ENCODE measurements at regions not wholly inside any gene's neighbourhood (a gene's known extent, or its start where the extent isn't known, plus 50 kb on each side); places are given as distances from the start of the nearest gene placed in this dataset.

GRCh38 chr11:134665571-134666270, 253.7 kb upstream of the B3GAT1 start:
- H3K4me1 Mint-ChIP-seq (ENCODE audit: low read depth): no peaks in the 10 kb centered on the region
- TF ChIP-seq, protein P1, sequence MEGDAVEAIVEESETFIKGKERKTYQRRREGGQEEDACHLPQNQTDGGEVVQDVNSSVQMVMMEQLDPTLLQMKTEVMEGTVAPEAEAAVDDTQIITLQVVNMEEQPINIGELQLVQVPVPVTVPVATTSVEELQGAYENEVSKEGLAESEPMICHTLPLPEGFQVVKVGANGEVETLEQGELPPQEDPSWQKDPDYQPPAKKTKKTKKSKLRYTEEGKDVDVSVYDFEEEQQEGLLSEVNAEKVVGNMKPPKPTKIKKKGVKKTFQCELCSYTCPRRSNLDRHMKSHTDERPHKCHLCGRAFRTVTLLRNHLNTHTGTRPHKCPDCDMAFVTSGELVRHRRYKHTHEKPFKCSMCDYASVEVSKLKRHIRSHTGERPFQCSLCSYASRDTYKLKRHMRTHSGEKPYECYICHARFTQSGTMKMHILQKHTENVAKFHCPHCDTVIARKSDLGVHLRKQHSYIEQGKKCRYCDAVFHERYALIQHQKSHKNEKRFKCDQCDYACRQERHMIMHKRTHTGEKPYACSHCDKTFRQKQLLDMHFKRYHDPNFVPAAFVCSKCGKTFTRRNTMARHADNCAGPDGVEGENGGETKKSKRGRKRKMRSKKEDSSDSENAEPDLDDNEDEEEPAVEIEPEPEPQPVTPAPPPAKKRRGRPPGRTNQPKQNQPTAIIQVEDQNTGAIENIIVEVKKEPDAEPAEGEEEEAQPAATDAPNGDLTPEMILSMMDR (IDR thresholded peaks at IDR 0.05): no peak
- no peak overlapping the region for H3K27ac Mint-ChIP-seq (ENCODE audit: unreplicated experiment)
- peaks cover 9% of the 10 kb centered on the region for H3K9me3 Mint-ChIP-seq (ENCODE audit: low read depth)
- H3K4me3 Mint-ChIP-seq (ENCODE audit: unreplicated experiment): no peak overlapping the region
- DNase-seq (ENCODE audit: low spot score): no peak
- H3K36me3 Mint-ChIP-seq (ENCODE audit: low read depth): no peaks in the 10 kb centered on the region
- peaks cover 6% of the 10 kb centered on the region for H3K27me3 Mint-ChIP-seq (ENCODE audit: low read depth)

DNA sequence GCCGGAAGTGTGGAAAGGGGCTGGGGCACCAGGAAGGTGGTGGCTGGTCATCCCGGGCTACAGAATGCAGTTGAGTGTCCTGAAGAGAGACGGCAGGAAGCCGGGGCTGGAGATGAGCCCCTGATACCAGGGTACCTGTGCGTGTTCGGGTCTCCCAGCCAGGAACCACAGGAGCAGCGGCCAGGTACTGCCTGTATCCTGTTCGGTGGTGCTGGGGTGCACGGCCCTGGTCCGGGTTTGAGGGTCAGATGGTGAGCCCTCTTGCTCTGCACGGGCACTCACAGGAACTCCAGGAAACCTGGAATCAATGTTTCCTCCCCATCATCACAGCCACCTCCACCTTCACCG, 253.1 kb upstream of the B3GAT1 start:
- Mint-ChIP-seq H3K27ac (ENCODE audit: unreplicated experiment) (no peak overlapping the region), H3K36me3 (ENCODE audit: low read depth) (no peaks in the 10 kb centered on the region), H3K4me3 (ENCODE audit: unreplicated experiment) (no peak overlapping the region), H3K9me3 (ENCODE audit: low read depth) (peaks cover 11% of the 10 kb centered on the region), H3K27me3 (ENCODE audit: low read depth) (peaks cover 3% of the 10 kb centered on the region), H3K4me1 (ENCODE audit: low read depth) (no peaks in the 10 kb centered on the region)
- TF ChIP-seq, protein P1 (IDR thresholded peaks at IDR 0.05): no peak
- DNase-seq (ENCODE audit: low spot score): no peak

- Mint-ChIP-seq H3K9me3 (ENCODE audit: low read depth) (peaks cover 13% of the 10 kb centered on the region), H3K4me1 (ENCODE audit: low read depth) (no peaks in the 10 kb centered on the region), H3K27ac (ENCODE audit: unreplicated experiment) (no peak overlapping the region), H3K27me3 (ENCODE audit: low read depth) (no peaks in the 10 kb centered on the region), H3K36me3 (ENCODE audit: low read depth) (no peaks in the 10 kb centered on the region), H3K4me3 (ENCODE audit: unreplicated experiment) (no peak overlapping the region)
- TF ChIP-seq, protein P1 (IDR thresholded peaks at IDR 0.05): no peak
- no peak for DNase-seq (ENCODE audit: low spot score)
Measured at GRCh38 chr11:134664447-134665187, 252.6 kb upstream of the B3GAT1 start.

- Mint-ChIP-seq H3K4me1 (ENCODE audit: low read depth) (no peaks in the 10 kb centered on the region), H3K36me3 (ENCODE audit: low read depth) (no peaks in the 10 kb centered on the region), H3K27me3 (ENCODE audit: low read depth) (no peaks in the 10 kb centered on the region), H3K4me3 (ENCODE audit: unreplicated experiment) (no peak overlapping the region), H3K27ac (ENCODE audit: unreplicated experiment) (no peak overlapping the region), H3K9me3 (ENCODE audit: low read depth) (peaks cover 13% of the 10 kb centered on the region)
- TF ChIP-seq, protein P1 (IDR thresholded peaks at IDR 0.05): no peak
- no peak for DNase-seq (ENCODE audit: low spot score)
Measured at GRCh38 chr11:134663506-134664313, 251.7 kb upstream of the B3GAT1 start.

Measured in chondrocyte (in vitro differentiated cells).